ENCODE measurements at regions not wholly inside any gene's neighbourhood (a gene's known extent, or its start where the extent isn't known, plus 50 kb on each side); places are given as distances from the start of the nearest gene placed in this dataset.

DNA sequence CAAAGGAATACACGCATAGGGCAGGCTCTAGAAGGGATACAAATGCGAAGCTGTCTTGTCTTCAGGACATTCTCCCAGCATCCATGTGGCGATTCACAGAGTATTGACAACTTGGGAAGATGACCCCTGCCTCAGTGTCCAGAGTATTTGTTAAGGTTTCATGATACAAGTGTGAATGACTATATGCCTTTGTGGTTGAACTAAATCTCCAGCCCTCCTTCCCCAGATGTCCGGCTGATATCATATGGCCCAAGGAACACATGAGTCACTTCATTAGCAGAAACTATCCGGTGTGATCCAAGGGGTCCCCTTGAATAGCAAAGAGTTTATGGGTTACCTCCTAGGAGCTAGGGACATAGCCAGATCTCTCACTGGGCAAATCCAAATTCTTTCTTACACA lies 151.0 kb downstream of the INSIG2 start:
- no peak for DNase-seq

DNA sequence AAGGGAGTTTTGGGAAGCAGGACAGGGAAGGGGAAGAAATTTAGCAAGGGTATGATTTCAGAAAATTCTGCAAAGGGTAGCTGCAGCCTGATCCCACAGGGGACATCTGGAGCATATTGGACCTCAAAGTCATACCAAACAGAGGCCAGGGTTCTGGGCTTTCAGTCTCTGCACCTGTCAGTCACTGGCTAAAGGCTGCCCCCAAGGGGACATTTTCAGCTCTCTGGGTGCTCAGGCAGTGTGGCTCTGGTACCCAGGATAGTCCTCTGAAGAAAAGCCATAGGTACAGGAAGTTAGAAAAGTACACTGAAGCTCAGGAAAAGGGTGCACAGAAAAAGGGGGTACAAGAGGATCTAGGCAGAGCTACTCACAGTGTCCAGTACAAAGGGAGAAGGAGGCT lies 149.2 kb downstream of the INSIG2 start:
- DNase-seq = no peak

- DNase-seq = no peak
Observed at GRCh38 chr2:118232796-118233195, 144.5 kb downstream of the INSIG2 start.

DNA sequence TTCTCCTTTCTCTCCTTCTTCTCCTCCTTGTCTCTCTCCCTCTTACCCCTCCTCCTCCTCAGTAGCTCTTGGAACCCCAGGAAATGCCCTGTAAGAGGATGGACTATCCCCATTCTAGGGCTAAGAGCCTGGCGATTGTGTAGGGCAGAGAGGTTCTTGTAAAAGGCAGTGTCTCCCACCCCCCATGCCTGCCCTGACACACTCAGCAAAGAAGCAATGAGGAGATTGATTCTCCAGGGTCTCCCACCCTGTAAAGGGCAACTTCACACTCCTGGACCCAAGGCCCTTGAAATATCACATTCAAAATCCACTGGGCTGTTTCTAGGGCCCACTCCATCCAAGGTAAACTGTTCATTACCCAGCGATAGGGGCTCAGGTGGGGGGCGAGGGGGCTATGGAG lies 144.1 kb downstream of the INSIG2 start:
- DNase-seq = no peak

- DNase-seq = no peak
Observed at GRCh38 chr2:118231759-118232158, 143.5 kb downstream of the INSIG2 start.

GRCh38 chr2:118227698-118228508 lies 139.6 kb downstream of the INSIG2 start:
- no peak for DNase-seq

- DNase-seq = no peak
Observed at GRCh38 chr2:118225666-118226065, 137.4 kb downstream of the INSIG2 start.

GRCh38 chr2:118224895-118225311 lies 136.6 kb downstream of the INSIG2 start:
- no peak for DNase-seq

- no peak for DNase-seq
Observed at GRCh38 chr2:118223992-118224894, 136.0 kb downstream of the INSIG2 start.

- no peak for DNase-seq
Observed at GRCh38 chr2:118223511-118223991, 135.3 kb downstream of the INSIG2 start.

- no peak for DNase-seq
Observed at GRCh38 chr2:118222672-118223421, 134.6 kb downstream of the INSIG2 start.

- DNase-seq = no peak
Observed at GRCh38 chr2:118222273-118222594, 134.0 kb downstream of the INSIG2 start.

DNA sequence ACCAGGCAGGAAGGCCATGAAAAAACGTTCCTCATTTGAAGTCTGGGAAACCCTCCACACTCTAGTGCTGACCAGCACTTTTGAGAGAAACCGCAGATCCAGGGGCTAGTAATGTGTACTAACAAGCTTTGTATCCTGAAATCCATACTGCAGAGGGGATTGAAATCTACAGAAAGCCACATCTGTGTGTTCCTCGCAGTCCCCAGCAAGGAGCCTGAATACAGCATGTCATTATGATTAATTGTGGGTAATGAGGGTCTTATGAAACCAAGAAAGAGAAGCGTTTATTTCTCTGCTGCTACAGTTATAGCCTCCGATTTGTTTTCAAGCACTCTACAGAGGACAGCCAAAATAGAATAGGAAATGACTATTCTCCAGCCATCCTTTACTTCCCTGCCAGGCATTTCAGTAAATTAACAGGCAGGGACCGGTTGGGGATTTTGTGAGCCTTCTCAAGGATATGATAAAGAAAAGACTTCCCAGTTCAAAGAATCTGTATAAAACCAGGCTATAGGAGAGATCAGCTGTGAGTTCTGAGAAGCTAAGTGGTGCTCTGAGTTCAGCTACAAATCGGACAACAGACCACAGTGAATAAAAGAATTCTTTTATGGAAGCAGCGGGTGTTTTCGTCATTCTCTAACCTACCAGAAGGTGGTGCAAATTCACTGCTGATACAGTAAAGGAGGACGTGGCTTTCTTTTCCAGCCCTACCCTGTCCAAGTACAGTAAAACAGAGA lies 133.4 kb downstream of the INSIG2 start:
- DNase-seq = peak; percentile 86

DNA sequence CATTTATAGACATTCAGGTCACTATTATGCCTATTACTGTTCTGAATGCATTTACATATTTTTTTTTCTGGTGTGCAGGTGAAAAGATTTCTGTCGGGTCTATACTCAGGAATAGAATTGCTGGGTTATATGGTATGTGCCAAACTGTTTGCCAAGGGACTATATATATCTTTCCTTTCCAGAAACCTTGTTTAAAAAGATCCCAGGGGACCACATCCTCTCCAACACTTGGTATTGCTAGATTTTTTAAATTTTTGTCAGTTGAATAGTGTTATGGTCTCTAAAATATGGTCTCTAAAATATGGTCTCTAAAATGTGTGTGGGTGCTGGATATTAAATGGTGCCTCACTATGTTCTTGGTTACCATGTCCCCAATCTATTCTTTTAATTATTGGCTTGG lies 131.3 kb downstream of the INSIG2 start:
- no peak for DNase-seq

DNA sequence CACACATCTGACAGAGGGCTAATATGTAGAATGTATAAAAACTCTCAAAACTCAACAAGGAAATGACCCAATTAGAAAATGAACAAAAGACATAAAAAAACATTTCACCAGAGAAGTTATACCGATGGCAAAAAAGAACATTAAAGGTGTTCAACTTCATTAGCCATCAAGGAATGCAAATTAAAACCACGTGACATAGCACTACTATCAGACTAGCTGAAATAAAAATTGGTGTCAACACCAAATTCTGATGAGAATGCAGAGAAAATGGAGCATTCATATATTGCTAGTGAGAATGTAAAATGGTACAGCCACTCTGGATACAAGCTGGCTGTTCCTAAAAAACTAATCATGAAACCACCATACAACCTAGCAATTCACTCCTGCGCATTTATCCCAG lies 128.0 kb downstream of the INSIG2 start:
- DNase-seq = no peak

DNA sequence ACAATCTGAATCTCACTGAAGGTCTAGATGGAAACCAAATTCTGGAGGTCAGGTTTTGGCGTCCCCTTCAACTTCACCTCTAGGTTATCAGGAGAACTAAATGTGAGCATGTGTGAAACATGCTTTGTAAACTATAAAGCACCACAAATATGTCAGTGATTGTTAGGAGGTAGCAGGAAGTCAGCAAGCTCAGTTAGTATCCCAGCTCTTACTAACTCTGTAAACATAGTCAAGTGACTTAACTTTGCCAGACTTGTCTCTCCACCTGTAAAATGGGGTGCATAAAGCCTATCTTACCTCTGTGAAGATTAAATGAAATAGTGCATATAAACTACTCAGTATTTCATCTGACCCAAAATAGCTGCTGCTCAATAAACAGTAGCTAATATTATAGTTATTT lies 121.5 kb downstream of the INSIG2 start:
- no peak for DNase-seq

GRCh38 chr2:118207889-118208288 lies 119.6 kb downstream of the INSIG2 start:
- no peak for DNase-seq

GRCh38 chr2:118202707-118203303 lies 114.5 kb downstream of the INSIG2 start:
- DNase-seq = no peak

- no peak for DNase-seq
Observed at GRCh38 chr2:118198268-118198667, 110.0 kb downstream of the INSIG2 start.

GRCh38 chr2:118197011-118197675 lies 108.9 kb downstream of the INSIG2 start:
- DNase-seq = no peak

GRCh38 chr2:118190474-118190873 lies 102.2 kb downstream of the INSIG2 start:
- DNase-seq = no peak
